ENCODE measurements at regions not wholly inside any gene's neighbourhood (a gene's known extent, or its start where the extent isn't known, plus 50 kb on each side); places are given as distances from the start of the nearest gene placed in this dataset.

GRCh38 chr11:80831374-80831773 lies 1390.5 kb upstream of the TENM4 start:
- TF ChIP-seq POLR2A (IDR thresholded peaks at IDR 0.05; ENCODE audit: low read depth, low read length): no peak
- no peak for TF ChIP-seq TAF1 (IDR thresholded peaks at IDR 0.05; ENCODE audit: borderline replicate concordance, low read depth, low read length)
- TF ChIP-seq POLR2AphosphoS5 (IDR thresholded peaks at IDR 0.05; ENCODE audit: low read depth, low read length): no peak

All from GM12892 (cell line).